ENCODE measurements at regions not wholly inside any gene's neighbourhood (a gene's known extent, or its start where the extent isn't known, plus 50 kb on each side); places are given as distances from the start of the nearest gene placed in this dataset.

DNA sequence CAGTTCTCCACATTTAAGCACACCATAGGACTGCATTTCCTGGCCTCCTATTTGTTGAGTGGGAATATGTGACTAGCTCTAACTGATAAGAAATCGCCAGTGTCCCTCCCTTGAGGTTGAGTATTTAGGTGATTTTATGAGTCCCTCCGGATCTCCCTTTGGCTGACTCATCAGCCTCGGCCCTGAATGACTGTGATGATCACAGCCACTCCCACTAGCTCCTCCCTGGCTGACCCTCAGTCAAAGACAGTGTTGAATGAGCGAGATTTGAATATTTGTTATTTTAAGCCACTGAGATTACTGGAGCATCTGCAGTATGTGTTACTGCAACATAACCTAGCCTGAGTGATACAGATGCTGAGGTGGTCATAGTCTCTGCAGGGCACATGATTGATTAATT is 515.3 kb downstream of the EPHB1 start:
- DNase-seq (ENCODE audit: extremely low spot score) = no peak
- POLR2A ChIA-PET = no interaction called here
- CTCF ChIA-PET = interaction anchor here (1.0 kb wide), 1 partner anchor 11 kb away, joined by 4 read pairs; no protein-coding TSS in a partner anchor
- TF ChIP-seq CTCF (IDR thresholded peaks at IDR 0.05; ENCODE audit: control extremely low read depth, extremely low read depth, low read depth, missing control alignments) = no peak

DNA sequence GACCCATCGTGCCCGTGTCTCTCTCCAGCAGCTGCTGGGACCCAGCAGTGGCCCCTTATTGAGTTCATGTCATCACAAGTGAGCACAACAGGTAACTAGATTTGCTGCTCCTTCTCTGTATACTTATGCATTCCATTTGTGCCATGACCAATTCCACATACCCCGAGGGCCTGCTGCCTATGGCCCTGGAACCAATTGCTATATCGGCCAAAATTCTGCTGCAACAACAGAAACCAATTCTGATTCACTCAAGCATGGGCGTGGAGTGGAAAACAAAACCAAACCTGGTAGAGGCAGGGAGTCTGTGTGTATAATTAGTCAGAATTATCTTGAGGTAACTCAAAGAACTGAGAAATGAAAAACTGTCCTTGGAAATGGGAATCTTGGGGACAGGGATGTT is 516.6 kb downstream of the EPHB1 start:
- CTCF ChIA-PET = no interaction called here
- DNase-seq (ENCODE audit: extremely low spot score) = no peak
- POLR2A ChIA-PET = no interaction called here
- no peak for TF ChIP-seq CTCF (IDR thresholded peaks at IDR 0.05; ENCODE audit: control extremely low read depth, extremely low read depth, low read depth, missing control alignments)

DNA sequence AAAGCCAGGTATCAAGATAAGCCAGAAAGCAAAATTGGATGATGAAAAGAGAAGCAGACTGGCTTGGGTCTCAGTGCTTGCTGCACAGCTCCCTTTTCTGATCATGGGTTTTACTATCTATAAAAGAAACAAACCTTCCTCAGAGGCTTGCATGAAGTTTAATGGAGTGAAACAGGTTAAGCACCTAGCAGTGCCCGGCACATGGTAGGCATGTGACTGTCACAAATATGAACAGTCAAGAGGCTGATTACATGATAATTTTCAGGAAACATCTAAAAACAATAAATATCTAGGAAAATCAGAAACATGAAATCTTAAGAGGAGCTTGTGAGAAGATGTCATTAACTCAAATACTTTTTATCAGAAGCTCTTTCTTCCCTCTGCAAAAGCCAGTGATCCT is 519.2 kb downstream of the EPHB1 start:
- ChIA-PET POLR2A (no interaction called here), CTCF (interaction anchor here (0.8 kb wide), 1 partner anchor 16 kb away, joined by 3 read pairs; no protein-coding TSS in a partner anchor)
- no peak for DNase-seq (ENCODE audit: extremely low spot score)
- no peak for TF ChIP-seq CTCF (IDR thresholded peaks at IDR 0.05; ENCODE audit: control extremely low read depth, extremely low read depth, low read depth, missing control alignments)

- CTCF ChIA-PET = no interaction called here
- POLR2A ChIA-PET = no interaction called here
- TF ChIP-seq CTCF (IDR thresholded peaks at IDR 0.05; ENCODE audit: control extremely low read depth, extremely low read depth, low read depth, missing control alignments) = no peak
- no peak for DNase-seq (ENCODE audit: extremely low spot score)
These were observed 529.2 kb downstream of the EPHB1 start for GRCh38 chr3:135324301-135324700.

DNA sequence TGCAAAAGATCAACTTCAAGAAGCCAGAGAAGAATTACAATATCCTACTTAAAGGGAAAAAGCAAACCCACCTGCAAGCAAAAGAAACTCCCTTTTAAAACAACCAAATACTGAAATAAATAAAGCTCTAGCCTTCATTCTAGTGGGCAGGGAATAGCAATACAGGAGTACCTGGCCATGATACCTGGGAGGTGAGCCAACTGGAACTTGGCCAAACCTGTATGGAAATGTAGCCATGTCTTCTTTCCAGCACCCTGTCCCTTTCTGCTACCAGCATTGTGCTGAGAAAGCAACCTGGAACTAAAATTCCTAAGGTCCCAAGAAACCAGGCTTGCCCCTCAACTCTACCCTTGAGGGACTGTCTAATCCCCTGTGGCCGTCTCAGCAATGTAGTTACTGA is 530.0 kb downstream of the EPHB1 start:
- DNase-seq (ENCODE audit: extremely low spot score) = no peak
- CTCF ChIA-PET = no interaction called here
- TF ChIP-seq CTCF (IDR thresholded peaks at IDR 0.05; ENCODE audit: control extremely low read depth, extremely low read depth, low read depth, missing control alignments) = no peak
- POLR2A ChIA-PET = no interaction called here

GRCh38 chr3:135325726-135326235 is 530.7 kb downstream of the EPHB1 start:
- POLR2A ChIA-PET = no interaction called here
- CTCF ChIA-PET = no interaction called here
- DNase-seq (ENCODE audit: extremely low spot score) = no peak
- no peak for TF ChIP-seq CTCF (IDR thresholded peaks at IDR 0.05; ENCODE audit: control extremely low read depth, extremely low read depth, low read depth, missing control alignments)

- POLR2A ChIA-PET = no interaction called here
- CTCF ChIA-PET = no interaction called here
- no peak for TF ChIP-seq CTCF (IDR thresholded peaks at IDR 0.05; ENCODE audit: control extremely low read depth, extremely low read depth, low read depth, missing control alignments)
These were observed 531.8 kb downstream of the EPHB1 start for GRCh38 chr3:135326851-135327250.

More at GRCh38 chr3:135326851-135327250, 531.8 kb downstream of the EPHB1 start:
- DNase-seq (ENCODE audit: extremely low spot score) = no peak
